A673 (cell line): ENCODE measurements at regions not wholly inside any gene's neighbourhood (a gene's known extent, or its start where the extent isn't known, plus 50 kb on each side); places are given as distances from the start of the nearest gene placed in this dataset.

Experiments
- EZH2 ChIP-seq: fragments of 200-600 bp; sonication (generic); IDR thresholded peaks from 2 replicates; pipeline ENCODE4 v1.6.1; 2017; ENCODE audit warnings: borderline replicate concordance, low read depth, mild to moderate bottlenecking, mixed read lengths, antibody characterized with exemption, low read length; ENCODE audit not compliant: poor library complexity, severe bottlenecking
- TF ChIP-seq, protein P1 (sequence below): fragments of 300-800, 200-600 bp; sonication (generic); conservative IDR thresholded peaks from 2 replicates; pipeline ENCODE4 v1.5.1; 2017; ENCODE audit warnings: low read depth, mild to moderate bottlenecking, antibody characterized with exemption, low read length, moderate library complexity, mixed read lengths

DNA sequence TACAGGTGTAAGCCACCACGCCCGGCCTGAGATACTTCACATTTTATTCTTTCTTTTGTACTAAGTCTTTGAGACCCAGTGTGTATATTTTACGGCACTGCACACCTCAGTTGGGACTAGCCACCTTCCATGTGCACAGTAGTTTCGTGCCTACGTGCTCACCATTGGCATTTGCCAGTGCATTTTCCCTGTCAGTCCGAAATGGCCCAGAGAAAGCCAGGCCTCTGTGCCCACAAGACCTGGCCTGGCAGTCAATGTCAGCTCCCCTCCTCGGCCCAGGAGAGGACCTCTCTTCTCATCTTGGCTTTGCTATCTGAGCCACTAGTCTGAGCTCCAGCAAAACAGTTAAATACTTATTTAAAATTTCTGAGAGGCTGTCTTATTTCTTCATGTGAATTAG is 147.8 kb upstream of the KLHL29 start:
- TF ChIP-seq, protein P1, sequence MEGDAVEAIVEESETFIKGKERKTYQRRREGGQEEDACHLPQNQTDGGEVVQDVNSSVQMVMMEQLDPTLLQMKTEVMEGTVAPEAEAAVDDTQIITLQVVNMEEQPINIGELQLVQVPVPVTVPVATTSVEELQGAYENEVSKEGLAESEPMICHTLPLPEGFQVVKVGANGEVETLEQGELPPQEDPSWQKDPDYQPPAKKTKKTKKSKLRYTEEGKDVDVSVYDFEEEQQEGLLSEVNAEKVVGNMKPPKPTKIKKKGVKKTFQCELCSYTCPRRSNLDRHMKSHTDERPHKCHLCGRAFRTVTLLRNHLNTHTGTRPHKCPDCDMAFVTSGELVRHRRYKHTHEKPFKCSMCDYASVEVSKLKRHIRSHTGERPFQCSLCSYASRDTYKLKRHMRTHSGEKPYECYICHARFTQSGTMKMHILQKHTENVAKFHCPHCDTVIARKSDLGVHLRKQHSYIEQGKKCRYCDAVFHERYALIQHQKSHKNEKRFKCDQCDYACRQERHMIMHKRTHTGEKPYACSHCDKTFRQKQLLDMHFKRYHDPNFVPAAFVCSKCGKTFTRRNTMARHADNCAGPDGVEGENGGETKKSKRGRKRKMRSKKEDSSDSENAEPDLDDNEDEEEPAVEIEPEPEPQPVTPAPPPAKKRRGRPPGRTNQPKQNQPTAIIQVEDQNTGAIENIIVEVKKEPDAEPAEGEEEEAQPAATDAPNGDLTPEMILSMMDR, result no peak
- TF ChIP-seq EZH2, result no peak
